BE2C (cell line): ENCODE measurements at regions not wholly inside any gene's neighbourhood (a gene's known extent, or its start where the extent isn't known, plus 50 kb on each side); places are given as distances from the start of the nearest gene placed in this dataset.

Experiments used
- DNase-seq: peaks from one replicate; pipeline ENCODE4 v3.0.0-alpha.2; 2020
- H3K27me3 ChIP-seq: fragments of 250-450 bp; sonication (Bioruptor Pico); 2 replicates; pipeline ENCODE4 v1.5.1; 2020; ENCODE audit warnings: mild to moderate bottlenecking
- H3K36me3 ChIP-seq: fragments of 250-450 bp; sonication (Bioruptor Pico); 2 replicates; pipeline ENCODE4 v1.5.1; 2020; ENCODE audit warnings: mild to moderate bottlenecking
- H3K4me1 ChIP-seq: fragments of 250-450 bp; sonication (Bioruptor Pico); 2 replicates; pipeline ENCODE4 v1.5.1; 2020
- H3K4me3 ChIP-seq: 2 replicates; pipeline ENCODE4 v1.5.1; 2011; ENCODE audit warnings: low read depth, low read length
- H3K9me3 ChIP-seq: fragments of 250-450 bp; sonication (Bioruptor Pico); 2 replicates; pipeline ENCODE4 v1.5.1; 2020
- TF ChIP-seq, protein P1 (sequence below): IDR thresholded peaks from 2 replicates; pipeline ENCODE4 v1.5.1; 2012; ENCODE audit warnings: mild to moderate bottlenecking, low read depth, low read length

DNA sequence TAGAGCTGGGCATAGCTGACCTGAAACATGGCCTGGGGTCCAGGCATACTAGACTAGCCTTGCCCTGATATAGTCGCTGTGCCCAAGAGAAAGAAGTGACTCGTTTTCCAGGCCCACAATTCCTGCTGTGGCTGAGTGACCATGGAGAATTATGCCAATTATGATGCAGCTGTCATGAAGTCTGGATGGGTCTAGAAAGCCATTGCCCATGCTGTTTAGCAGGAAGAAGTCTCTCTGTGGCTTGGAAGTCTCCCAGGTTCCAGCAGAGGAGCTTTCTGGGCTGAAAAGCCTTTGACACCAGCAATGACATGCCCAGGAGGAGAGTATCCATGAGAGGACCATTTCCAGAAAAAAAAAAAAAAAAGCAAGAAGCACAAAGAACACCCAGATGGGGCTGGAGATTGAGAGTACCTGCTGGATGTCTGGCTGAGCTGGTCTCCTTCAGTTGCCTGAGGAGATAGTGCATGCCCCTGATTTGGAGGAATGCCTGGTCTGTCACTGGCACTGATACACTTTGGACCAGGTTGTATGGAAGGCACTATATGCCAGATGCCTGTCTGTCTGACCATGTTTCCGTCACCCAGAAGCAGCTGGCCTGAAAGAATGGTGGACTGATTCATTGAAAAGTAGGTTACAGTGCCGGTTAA, 128.0 kb upstream of the EPB41L4A start:
- Histone ChIP-seq H3K36me3 (no peaks in the 10 kb centered on the region), H3K4me3 (no peak overlapping the region), H3K27me3 (no peaks in the 10 kb centered on the region), H3K4me1 (no peaks in the 10 kb centered on the region; the same call in 1 of the 2 replicates), H3K9me3 (no peaks in the 10 kb centered on the region)
- no peak for DNase-seq
- TF ChIP-seq, protein P1, sequence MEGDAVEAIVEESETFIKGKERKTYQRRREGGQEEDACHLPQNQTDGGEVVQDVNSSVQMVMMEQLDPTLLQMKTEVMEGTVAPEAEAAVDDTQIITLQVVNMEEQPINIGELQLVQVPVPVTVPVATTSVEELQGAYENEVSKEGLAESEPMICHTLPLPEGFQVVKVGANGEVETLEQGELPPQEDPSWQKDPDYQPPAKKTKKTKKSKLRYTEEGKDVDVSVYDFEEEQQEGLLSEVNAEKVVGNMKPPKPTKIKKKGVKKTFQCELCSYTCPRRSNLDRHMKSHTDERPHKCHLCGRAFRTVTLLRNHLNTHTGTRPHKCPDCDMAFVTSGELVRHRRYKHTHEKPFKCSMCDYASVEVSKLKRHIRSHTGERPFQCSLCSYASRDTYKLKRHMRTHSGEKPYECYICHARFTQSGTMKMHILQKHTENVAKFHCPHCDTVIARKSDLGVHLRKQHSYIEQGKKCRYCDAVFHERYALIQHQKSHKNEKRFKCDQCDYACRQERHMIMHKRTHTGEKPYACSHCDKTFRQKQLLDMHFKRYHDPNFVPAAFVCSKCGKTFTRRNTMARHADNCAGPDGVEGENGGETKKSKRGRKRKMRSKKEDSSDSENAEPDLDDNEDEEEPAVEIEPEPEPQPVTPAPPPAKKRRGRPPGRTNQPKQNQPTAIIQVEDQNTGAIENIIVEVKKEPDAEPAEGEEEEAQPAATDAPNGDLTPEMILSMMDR = no peak

DNA sequence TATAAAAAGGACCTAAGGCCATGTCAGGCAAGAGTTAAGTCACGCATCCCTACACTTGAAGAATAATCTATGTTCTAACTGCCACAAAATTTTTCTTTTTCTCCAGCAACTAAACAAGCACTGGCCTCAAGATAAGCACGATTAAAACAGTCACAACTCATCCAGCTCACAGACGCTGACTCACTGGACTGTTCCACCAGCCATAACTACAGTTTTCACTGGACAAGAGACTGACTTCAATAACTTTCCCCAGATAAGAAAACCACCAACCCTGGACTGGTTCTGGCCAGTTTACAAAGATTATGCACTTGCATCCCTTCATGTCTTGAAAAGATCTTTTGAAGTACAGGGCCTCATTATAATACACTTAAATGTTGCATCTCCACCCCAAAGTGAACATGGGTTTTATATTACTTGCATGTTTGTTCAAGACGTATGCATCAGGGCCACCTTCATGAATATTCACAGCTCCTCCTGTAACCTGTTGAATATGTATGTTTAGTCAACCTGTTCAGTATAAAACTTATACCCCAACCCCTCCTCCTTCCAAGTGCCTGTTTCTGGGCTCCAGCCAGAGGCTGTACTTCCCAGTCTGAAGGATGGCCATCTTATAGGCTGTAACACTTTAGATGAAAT, 129.3 kb upstream of the EPB41L4A start:
- H3K27me3 ChIP-seq = no peaks in the 10 kb centered on the region
- DNase-seq = no peak
- no peaks in the 10 kb centered on the region for H3K36me3 ChIP-seq
- TF ChIP-seq, protein P1 = no peak
- no peaks in the 10 kb centered on the region for H3K9me3 ChIP-seq
- no peaks in the 10 kb centered on the region; the same call in 1 of the 2 replicates for H3K4me1 ChIP-seq
- no peak overlapping the region for H3K4me3 ChIP-seq

DNA sequence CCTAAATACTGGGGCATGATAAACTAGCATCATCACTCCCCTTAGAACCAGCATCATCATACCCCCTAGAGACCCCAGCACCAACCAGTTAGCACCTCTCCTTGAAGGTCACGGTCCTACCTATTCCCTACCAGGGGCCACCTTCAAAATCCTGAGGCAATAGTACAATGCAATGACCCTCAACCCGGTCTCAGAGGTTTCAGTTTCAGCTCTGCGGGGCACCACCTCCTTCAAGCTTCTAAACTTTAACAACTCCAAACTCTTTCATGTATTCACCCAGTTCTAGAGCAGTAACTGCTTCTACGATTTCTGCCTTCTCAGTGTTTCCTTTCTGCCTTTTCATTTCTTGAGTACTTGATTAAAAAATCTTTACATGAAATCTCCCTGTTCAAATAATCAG, 130.1 kb upstream of the EPB41L4A start:
- DNase-seq = no peak
- TF ChIP-seq, protein P1 = no peak
- H3K4me1 ChIP-seq = no peaks in the 10 kb centered on the region; the same call in 1 of the 2 replicates
- no peaks in the 10 kb centered on the region for H3K27me3 ChIP-seq
- no peak overlapping the region for H3K4me3 ChIP-seq
- H3K36me3 ChIP-seq = no peaks in the 10 kb centered on the region
- H3K9me3 ChIP-seq = no peaks in the 10 kb centered on the region

DNA sequence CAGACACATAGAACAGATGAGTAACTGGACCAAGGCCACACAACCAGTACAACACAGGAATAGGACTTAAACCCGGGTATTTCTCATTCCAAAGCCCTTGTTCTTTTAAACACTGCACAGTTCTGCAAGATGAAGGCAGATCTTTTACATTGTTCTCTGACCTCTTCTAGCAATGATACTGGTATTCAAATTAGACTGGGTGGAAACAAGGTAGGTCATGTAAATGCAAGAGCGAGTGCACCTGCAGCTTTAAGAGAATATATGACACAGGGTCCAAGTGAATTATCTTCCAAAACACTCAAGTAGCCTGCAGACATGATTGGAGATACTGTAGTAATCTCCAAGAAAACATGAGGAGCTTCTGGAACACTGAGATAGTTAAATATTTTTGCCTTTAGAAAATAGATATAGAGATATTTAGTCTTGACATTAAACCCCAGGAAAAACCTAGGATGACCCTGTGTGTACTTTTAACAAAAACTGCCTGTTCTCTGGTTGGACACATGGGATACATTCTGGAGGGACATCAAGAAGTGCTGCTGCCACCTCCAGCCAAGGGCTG, 130.6 kb upstream of the EPB41L4A start:
- no peak for DNase-seq
- TF ChIP-seq, protein P1 = no peak
- Histone ChIP-seq H3K4me1 (no peaks in the 10 kb centered on the region; the same call in 1 of the 2 replicates), H3K4me3 (no peak overlapping the region), H3K9me3 (no peaks in the 10 kb centered on the region), H3K36me3 (no peaks in the 10 kb centered on the region), H3K27me3 (no peaks in the 10 kb centered on the region)

DNA sequence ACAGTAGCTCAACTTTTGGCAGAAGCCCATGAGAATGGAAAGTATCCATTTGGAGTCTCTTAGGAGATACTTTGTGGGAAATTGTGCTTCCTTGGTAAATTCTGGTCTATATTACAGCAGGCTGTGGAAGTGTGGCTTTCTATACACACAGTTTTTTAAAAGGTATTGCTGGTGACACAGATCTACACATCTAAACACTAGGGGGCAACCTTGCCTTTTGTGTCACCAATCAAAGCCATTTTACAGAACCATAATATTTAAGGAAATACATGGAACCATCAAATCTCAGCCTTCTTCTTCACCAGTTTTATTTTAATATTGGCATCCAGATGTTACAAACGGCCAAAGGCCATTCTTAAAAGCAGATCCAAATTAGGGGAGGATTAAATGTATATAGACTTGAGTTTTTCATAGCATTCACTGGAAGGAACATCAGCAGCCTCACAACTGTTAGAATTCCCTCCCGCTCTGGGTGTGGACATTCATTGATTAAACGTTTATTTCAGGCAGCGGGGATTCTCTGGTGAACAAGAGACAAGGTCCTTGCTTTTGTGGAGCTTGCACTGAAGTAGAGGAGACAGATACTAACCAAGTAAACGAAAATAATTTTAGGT, 132.4 kb upstream of the EPB41L4A start:
- Histone ChIP-seq H3K4me3 (no peak overlapping the region), H3K9me3 (no peaks in the 10 kb centered on the region), H3K4me1 (no peaks in the 10 kb centered on the region; the same call in 1 of the 2 replicates), H3K27me3 (no peaks in the 10 kb centered on the region), H3K36me3 (no peaks in the 10 kb centered on the region)
- TF ChIP-seq, protein P1 = peak; percentile 80
- DNase-seq = peak; percentile 53
